NCI-H1694 treated with DMSO at 0.1 percent for 48 hours (cell line): ENCODE measurements at regions not wholly inside any gene's neighbourhood (a gene's known extent, or its start where the extent isn't known, plus 50 kb on each side); places are given as distances from the start of the nearest gene placed in this dataset.
"Not testable (repeated sequence)": the region's sequence is repeated elsewhere in the genome, so short reads cannot be mapped to it uniquely, and the experiment has no call there.

Experiments used
- DNase-seq: peaks from one replicate; lab custom pipeline; 2025; lab: John Stamatoyannopoulos, UW

- DNase-seq: no peak
These were observed 216.1 kb downstream of the MEF2C start for GRCh38 chr5:88666761-88667495.

GRCh38 chr5:88665750-88666215 lies 217.2 kb downstream of the MEF2C start:
- DNase-seq: no peak

- no peak for DNase-seq
These were observed 218.3 kb downstream of the MEF2C start for GRCh38 chr5:88664645-88665044.

- no peak for DNase-seq
These were observed 219.2 kb downstream of the MEF2C start for GRCh38 chr5:88663793-88664216.

DNA sequence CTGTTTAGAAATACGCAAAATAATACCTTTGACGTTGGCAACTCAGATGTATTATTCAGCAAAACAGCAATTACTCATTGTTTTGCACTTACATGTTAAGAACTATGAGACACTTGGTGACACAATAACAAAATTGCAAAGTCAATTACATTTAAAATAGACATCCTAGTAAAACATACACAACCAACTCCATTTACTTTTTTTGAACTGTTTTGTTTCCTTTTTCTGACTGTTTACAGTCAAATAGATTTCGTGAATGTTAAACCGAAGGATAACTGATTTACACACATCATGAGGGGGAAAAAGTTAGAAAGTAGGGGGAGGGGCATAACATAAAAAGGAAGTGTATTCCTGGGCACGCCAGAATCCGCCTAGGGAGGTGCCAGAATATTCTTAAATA lies 220.1 kb downstream of the MEF2C start:
- no peak for DNase-seq

DNA sequence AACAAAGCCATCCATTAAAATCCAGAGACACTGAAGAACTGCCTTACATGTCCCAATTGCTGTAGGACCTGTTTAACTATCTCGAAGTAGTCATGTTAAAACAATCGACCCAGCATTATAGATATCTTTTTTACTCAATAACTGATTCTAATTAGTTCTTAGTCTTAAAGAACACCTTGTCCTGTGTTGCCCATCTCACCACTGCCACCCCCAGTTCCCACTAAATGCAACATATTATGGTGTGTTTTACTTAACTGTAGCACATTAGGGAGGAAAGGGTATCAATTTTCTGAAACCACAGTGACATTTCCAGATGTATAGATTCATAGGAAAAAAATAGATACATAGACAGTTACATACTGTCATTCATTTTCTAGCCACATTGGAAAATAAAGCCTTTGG lies 221.2 kb downstream of the MEF2C start:
- DNase-seq: no peak

DNA sequence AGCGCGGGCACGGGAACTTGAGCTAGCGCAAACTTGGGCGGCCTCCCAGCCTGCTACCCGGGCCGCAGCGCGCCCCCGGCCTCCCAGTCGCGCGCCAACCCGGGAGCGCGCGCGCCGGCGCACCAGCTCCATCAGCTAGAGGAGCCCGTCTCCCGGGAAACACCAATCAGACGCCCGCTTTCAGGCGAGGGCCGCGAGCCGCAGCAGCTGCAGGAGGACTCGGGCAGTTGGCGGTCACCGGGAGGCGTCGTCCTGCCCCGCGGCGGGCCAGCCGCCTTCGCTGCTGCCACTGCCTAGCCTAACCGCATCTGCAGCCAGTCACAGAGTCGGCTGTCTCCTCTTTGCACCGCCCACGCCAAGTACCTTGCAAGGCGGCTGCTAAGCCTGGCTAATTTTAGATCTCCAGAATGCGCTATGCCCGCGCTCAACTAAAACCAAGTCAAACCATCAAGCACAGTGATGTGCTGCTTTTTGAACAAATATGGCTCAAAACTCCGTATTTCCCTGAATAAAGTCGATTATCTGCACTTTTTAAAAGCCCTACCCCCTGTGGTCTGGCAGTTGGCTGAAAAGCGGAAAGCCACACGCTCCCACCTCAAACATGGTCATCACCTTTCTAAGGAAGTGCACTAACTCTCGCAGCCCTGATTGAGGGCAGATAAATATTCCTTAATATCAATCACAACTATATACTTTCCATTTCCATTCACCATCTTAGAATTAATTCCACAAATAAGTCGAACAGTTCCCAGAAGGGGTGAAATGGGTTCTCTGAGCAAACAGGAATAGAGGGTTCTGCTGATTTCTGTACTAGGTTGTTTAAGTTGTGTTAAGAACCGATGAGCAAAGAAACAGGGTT lies 221.8 kb downstream of the MEF2C start:
- DNase-seq: no peak

- DNase-seq: no peak
These were observed 222.6 kb downstream of the MEF2C start for GRCh38 chr5:88660264-88660946.

GRCh38 chr5:88659529-88660263 lies 223.3 kb downstream of the MEF2C start:
- DNase-seq: no peak

GRCh38 chr5:88658886-88659285 lies 224.1 kb downstream of the MEF2C start:
- DNase-seq: no peak

GRCh38 chr5:88657906-88658775 lies 224.8 kb downstream of the MEF2C start:
- DNase-seq: no peak

GRCh38 chr5:88657136-88657535 lies 225.8 kb downstream of the MEF2C start:
- no peak for DNase-seq

DNA sequence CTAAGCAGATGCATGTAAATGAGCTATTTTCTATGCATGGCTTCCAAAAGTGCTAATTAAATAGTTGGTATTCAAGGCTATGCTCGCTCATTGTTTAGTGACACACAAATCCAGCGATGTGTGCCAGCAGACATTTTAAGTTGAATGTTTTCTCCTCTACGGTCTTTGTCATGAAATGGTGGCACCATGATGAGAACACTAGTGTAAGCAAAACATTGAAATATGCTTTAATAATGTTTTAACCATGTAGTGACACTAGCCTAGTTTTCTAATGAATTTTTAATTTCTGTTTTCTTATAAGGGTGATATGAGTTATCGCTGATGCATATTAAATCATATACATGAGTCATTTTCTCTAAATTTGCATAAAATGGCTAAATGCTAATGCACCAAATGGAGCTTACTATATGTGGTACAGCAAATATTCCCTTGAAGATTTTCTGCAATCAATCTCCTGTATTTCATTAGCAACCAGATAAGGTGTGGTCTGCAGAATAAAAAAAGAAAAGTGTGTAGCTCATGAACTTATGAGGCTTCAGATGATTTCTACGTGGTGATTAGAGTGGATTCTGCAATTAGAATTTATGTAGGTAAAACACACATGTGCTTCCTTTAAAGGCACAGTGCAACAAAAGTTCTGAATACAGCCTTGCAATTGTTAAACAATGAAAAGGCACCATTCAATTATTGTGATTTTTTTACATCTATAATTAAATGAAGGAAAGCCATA lies 226.6 kb downstream of the MEF2C start:
- no peak for DNase-seq

- no peak for DNase-seq
These were observed 229.5 kb downstream of the MEF2C start for GRCh38 chr5:88653471-88653870.

DNA sequence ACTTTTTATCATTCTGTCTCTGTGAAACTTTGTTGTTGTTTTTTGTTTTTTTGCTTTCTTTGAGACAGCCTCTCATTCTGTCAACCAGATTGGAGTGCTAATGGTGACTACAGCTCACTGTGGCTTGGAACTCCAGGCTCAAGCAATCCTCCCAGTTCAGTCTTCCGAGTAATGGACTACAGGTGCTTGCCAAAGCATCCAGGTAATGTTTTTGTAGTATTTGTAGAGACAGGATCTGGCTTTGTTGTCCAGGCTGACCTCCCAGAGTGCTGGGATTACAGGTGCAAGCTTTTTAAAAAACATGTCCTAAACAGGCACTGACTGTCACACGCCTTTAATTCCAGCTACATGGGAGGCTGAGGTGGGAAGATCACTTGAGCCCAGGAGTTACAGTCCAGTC lies 235.1 kb downstream of the MEF2C start:
- no peak for DNase-seq

- DNase-seq: no peak
These were observed 236.1 kb downstream of the MEF2C start for GRCh38 chr5:88646866-88647265.

GRCh38 chr5:88644676-88645075 lies 238.3 kb downstream of the MEF2C start:
- DNase-seq: no peak

- DNase-seq: no peak
These were observed 239.7 kb downstream of the MEF2C start for GRCh38 chr5:88643315-88643714.

DNA sequence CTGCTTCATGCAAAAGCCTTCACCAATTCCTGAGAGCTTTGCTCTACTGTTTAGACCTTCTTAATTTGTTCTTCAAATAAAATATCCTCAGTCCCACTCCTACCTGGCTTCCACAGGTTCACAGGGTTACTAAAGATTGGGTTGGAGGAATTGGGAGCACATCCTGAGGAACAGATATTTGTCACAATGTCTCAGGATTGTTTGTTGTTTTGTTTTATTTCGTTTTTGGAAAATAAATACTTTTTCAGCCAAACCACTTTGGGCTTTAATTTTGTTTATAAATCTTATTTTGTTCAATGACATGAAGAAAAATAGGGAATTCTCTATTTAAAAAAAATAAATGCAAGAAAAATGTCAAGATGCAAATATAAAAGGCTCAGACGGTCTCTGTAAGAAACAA lies 249.0 kb downstream of the MEF2C start:
- no peak for DNase-seq

- not testable (repeated sequence) for DNase-seq
These were observed 260.1 kb downstream of the MEF2C start for GRCh38 chr5:88622890-88623289.
